Right forelimb (tissue), 1 donor: ENCODE measurements at regions not wholly inside any gene's neighbourhood (a gene's known extent, or its start where the extent isn't known, plus 50 kb on each side); places are given as distances from the start of the nearest gene placed in this dataset.

ENCODE experiments used
- DNase-seq: peaks from one replicate; pipeline ENCODE4 v3.0.0-alpha.2; 2018

- DNase-seq, result no peak
Measured at GRCh38 chr3:159559771-159560170, 428.9 kb upstream of the IL12A start.

DNA sequence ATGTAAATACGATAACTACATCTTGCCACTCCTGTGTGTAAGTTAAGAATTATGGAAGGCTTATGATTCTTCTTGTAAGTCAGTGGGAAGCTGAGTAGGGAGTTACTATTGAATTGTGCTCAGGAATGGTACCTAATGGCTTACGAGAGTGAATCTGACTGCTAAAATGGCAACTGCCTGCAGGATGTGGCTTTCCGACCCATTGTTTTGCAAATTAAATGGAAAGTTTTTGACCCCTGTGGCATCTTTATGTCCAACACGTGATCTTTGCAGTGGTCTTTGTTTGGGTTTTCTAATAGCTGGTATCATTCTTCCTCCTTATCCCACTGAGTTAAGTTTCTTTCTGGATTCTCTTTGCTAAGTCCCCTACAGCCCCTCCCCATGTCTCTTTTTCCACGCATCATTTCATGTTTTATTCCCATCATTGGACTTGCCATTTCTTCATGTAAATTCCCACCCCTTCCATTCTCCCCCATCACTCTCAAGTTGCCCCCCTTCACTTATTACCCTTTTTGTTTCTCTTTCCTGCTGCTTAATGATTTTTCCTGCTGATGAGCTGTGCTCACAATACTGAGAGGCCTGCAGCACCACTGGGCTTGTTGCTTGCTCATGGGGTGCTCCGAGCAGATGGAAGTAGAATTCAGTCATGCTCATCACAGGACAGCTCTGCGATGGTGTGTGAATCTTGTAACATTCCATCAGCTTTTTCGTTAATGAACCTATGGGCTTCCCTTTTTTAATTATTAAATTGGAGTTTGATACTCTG is 428.2 kb upstream of the IL12A start:
- DNase-seq, result no peak

GRCh38 chr3:159565313-159565712 is 423.3 kb upstream of the IL12A start:
- no peak for DNase-seq

DNA sequence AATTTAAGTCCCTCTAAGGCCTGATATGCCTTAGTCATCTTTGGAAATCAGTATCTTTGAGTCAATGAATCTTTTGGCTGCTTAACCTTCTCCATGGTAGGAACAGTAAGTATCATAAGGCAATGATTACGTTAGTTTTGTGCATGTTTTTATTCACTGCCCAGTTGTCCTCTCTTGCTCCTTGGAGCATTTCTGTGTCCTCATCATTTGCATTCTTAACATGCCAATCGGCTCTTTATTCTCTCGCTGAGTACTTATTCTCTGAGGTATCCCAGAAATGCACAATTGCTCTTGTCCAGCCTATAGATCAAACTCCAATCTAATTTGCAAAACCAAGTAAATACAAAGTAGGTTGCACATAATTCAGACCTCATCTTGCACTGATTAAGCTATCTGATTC is 405.0 kb upstream of the IL12A start:
- DNase-seq, result no peak

DNA sequence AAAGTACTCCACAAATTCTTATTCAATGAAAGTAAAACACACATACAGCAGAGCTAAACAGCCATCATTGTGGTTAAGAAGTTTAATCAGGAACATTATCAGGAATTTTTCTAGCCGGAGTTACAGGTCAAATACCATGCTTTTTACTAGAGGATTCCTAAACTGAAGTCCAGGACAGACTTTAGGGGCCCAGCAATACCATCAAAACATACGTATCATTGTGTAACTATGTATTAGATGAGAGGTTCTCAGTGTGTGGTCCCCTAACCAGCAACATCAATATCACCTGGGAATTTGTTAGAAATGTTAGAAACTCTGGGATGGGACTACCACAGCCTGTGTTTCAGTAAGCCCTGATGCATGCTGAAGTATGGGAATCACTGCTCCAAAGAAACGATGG is 404.2 kb upstream of the IL12A start:
- DNase-seq, result no peak

- no peak for DNase-seq
Measured at GRCh38 chr3:159586571-159587202, 401.9 kb upstream of the IL12A start.

- DNase-seq, result no peak
Measured at GRCh38 chr3:159593927-159594605, 394.6 kb upstream of the IL12A start.

DNA sequence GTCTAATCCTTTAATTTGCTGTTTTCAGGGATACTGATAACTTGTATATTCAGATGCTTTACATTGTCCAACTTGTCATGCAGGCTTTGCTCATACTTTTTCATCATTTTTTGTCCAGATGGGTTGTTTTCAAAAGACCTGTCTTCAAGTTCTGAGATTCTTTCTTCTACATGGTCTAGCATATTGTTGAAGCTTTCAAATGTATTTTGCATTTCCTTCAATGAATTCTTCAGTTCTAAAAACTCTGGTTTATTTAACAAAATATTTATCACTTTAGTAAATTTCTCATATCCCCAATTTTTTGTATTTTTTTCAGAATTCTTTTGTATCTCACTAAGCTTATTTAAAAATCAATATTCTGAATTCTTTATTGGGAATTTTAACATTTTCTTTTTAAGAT is 388.3 kb upstream of the IL12A start:
- no peak for DNase-seq

GRCh38 chr3:159604151-159604581 is 384.5 kb upstream of the IL12A start:
- DNase-seq, result no peak

DNA sequence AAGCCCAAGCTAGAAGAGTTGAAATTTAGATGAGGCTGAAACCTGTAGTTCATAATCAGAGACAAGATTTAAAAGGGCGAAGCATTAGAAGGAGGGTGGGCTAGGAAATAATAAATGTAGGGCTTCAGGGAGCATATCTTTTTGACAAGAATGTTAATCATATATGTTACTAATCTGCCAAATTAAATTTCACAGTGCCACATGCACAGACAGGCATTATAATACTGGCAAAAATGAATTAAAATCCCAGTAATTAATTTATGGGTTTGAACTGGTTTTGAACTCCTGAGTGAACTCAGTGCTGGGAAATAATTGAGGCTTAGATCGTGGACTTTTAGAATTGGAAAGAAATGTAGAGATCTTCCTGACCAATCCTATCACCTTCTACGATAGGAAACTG is 383.5 kb upstream of the IL12A start:
- DNase-seq, result no peak

DNA sequence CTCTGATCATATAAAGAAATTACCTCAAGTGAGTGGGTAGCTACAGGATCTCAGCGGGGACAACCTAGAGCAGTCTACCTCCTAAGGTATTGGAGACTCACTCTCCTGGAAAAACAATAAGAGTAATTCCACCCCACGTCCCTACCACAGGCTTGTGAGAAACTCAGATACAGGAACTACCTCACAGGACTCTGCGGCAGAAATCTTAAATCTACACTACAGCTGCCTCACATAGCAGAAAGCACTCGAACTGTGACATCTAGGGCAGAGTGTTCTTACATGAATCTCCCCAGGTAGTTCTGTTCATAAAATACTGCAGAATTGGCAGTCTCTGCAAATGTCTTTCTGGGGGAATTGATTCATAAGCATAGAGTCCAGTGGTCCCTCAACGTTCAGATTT is 382.9 kb upstream of the IL12A start:
- no peak for DNase-seq

GRCh38 chr3:159607856-159608255 is 380.8 kb upstream of the IL12A start:
- DNase-seq, result no peak

DNA sequence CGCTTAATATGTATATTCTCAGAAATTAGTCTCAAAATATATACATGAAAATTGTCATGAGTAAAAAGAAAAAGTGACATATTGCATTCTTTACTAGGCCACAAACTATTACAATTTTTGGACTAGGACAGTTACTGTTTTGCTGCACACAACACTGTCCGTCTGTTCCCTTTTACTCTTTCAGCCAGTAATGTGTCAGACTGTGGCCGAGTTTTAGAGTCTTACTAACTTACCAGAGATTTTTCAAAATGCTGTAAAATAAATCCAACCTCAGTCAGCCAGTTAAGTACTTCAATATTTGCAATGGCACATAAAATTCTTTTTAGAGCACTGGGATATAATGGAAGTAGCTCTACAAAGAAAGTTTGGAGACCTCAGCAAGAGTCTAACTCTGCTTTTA is 380.3 kb upstream of the IL12A start:
- no peak for DNase-seq

- no peak for DNase-seq
Measured at GRCh38 chr3:159609625-159610024, 379.0 kb upstream of the IL12A start.

GRCh38 chr3:159616234-159616825 is 372.3 kb upstream of the IL12A start:
- no peak for DNase-seq

GRCh38 chr3:159619341-159619885 is 369.2 kb upstream of the IL12A start:
- no peak for DNase-seq

DNA sequence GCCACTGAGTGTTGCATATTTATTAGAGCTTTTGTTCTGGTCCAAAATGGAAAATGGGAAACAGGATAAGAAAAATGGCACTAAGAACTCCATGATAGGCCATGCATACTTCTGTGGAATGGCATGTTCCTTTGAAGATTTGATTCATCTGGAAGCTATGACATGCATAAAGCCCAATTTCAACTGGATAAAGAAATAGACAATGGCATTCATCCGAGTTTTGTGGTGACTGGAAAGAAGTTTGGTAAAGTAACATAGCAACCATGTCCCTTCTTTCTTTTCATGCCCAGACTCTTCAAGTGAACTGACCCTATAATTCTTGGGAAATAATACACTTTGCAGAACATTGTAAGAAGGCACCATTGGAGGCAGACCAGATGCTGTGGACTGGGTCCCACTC is 368.4 kb upstream of the IL12A start:
- no peak for DNase-seq

DNA sequence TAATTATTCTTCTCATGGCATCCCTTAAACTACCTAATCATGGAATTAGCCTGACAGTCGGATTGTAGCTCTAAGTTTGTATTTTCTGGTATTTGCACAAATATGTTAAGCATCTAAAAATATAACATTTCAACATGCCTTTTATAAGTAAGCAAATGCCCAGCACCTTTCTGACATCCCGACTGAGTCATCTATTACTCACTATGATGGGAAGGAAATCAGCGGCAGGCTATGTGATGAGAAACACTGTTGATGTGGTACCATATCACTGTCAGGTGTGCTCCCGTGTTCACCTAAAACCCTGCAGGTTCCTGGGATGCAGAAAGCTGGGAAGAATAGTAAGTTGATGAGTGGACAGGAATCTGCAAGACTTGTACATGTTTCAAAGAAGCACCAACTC is 367.8 kb upstream of the IL12A start:
- no peak for DNase-seq

DNA sequence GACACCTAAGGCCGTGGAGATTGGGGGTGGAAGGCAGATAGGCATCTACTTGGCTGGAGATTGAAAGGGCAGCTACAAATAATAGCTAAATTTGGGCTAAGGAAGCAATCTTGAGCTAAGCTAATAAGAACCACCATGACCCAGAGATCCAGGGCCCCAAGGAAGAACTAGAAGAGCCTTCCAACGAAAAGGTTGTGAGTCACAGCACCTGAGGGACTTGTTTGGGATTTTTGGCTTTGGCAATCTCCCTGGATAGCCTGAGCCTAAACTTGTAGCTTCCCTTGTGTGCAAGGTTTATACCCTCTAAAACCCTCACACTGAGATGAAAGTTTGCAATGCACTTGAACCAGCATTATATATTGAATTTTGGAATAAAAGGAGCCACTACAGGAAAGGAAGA is 364.0 kb upstream of the IL12A start:
- DNase-seq, result no peak

- DNase-seq, result no peak
Measured at GRCh38 chr3:159625594-159625993, 363.0 kb upstream of the IL12A start.

- DNase-seq, result no peak
Measured at GRCh38 chr3:159626598-159626997, 362.0 kb upstream of the IL12A start.

DNA sequence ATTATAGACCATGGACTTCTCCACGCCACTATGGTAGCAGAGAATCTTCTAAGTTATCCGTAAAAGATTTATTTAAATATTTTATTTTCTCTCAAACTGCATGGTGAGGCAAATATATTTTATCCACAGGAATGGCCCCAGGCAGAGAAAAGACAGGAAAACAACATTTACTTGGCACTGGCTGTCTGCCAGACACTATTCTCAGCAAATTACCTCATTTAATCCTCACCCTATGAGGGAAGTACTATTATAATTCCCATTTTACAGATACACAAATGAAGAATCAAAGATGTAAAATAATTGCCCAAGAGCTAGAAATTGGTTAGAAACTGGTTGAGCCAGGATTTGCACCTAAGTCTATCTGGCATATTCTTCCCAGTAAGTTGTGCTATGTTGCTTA is 361.4 kb upstream of the IL12A start:
- DNase-seq, result no peak

DNA sequence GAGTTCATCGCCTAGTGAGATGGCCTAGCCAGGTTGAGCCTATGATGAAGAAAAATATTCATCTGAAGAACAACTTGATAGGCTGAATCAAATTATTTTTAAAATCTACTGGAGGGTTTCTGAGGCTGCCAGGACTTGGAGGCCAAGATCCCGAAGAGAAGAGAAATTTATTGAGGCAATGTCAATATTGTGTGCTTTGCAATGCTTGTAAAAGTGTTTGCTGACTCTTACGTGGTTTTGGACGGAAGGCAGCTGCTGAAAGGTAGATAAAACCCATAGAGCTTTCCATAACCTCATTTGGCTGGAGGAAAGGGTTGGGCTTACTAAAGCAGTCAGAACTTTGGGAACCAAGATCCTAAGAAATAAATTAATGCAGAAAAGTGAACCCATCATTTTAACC is 361.0 kb upstream of the IL12A start:
- no peak for DNase-seq
